ENCODE measurements at regions not wholly inside any gene's neighbourhood (a gene's known extent, or its start where the extent isn't known, plus 50 kb on each side); places are given as distances from the start of the nearest gene placed in this dataset.
"Not testable (repeated sequence)": the region's sequence is repeated elsewhere in the genome, so short reads cannot be mapped to it uniquely, and the experiment has no call there.

GRCh38 chr7:55743454-55743717, 119.2 kb downstream of the SEPTIN14 start:
- CTCF ChIA-PET (ENCODE audit: low intra/inter-chr PET ratio, low total read pairs); H3K4me1 ChIP-seq (ENCODE audit: insufficient read depth, low read length); H3K36me3 ChIP-seq (replicated peaks in 1 of 2; ENCODE audit: control insufficient read depth in 1 of 2, insufficient read depth in 2 of 2, low read length in 2 of 2); H3K27ac ChIP-seq (ENCODE audit: extremely low read length, insufficient read depth, low read length); H3K4me3 ChIP-seq (replicated peaks in 1 of 3; ENCODE audit: insufficient read depth in 1 of 3, low read depth in 2 of 3, low read length in 3 of 3); H3K4me2 ChIP-seq (ENCODE audit: low read depth, low read length); H4K20me1 ChIP-seq (ENCODE audit: insufficient read depth, low read length); DNase-seq (ENCODE audit: low spot score); ATAC-seq; FAIRE-seq; in situ Hi-C loops (cut with HindIII; ENCODE audit: extremely low pct_ligation_motif_present, low pct_unique_long_range_greater_than_20kb); H3K27me3 ChIP-seq (ENCODE audit: control insufficient read depth in 1 of 2, insufficient read depth in 2 of 2, low read length in 2 of 2); H2AFZ ChIP-seq (ENCODE audit: low read length); H3K9me3 ChIP-seq (ENCODE audit: low read length); H3K9ac ChIP-seq (ENCODE audit: insufficient read depth, low read depth, low read length); POLR2A ChIA-PET; BruUV-seq (replicated peaks); H3K79me2 ChIP-seq (ENCODE audit: insufficient read depth, low read length); TF ChIP-seq NR2F6 (CRISPR knock-in tag; IDR thresholded peaks at IDR 0.05): not testable (repeated sequence)
- intact Hi-C loops (cut with micrococcal nuclease; ENCODE audit: unreplicated experiment) = loop anchor here (10.0 kb wide), 1 partner anchor 331 kb away; no protein-coding TSS in a partner anchor
- WGBS (ENCODE audit: low lambda C conversion rate) = 78% methylated on average over 12 of the region's 12 CpGs
- TF ChIP-seq NR2C2 (CRISPR knock-in tag; IDR thresholded peaks at IDR 0.05; ENCODE audit: borderline replicate concordance) = peak; percentile 68
- peak; percentile 57; the same call in 1 of the 2 replicates for TF ChIP-seq NR2F6 (IDR thresholded peaks at IDR 0.05)

GRCh38 chr7:55742651-55743453, 119.7 kb downstream of the SEPTIN14 start:
- BruUV-seq (replicated peaks) = not testable (repeated sequence)

More at GRCh38 chr7:55742651-55743453, 119.7 kb downstream of the SEPTIN14 start:
- H3K4me1 ChIP-seq (ENCODE audit: insufficient read depth, low read length); H3K9me3 ChIP-seq (ENCODE audit: low read length); H2AFZ ChIP-seq (ENCODE audit: low read length); CTCF ChIA-PET (ENCODE audit: low intra/inter-chr PET ratio, low total read pairs); H4K20me1 ChIP-seq (ENCODE audit: insufficient read depth, low read length); H3K36me3 ChIP-seq (replicated peaks in 1 of 2; ENCODE audit: control insufficient read depth in 1 of 2, insufficient read depth in 2 of 2, low read length in 2 of 2); FAIRE-seq; H3K4me2 ChIP-seq (ENCODE audit: low read depth, low read length); ATAC-seq; DNase-seq (ENCODE audit: low spot score); H3K27ac ChIP-seq (ENCODE audit: extremely low read length, insufficient read depth, low read length); H3K27me3 ChIP-seq (ENCODE audit: control insufficient read depth in 1 of 2, insufficient read depth in 2 of 2, low read length in 2 of 2); POLR2A ChIA-PET; H3K79me2 ChIP-seq (ENCODE audit: insufficient read depth, low read length); in situ Hi-C loops (cut with HindIII; ENCODE audit: extremely low pct_ligation_motif_present, low pct_unique_long_range_greater_than_20kb); H3K9ac ChIP-seq (ENCODE audit: insufficient read depth, low read depth, low read length); H3K4me3 ChIP-seq (replicated peaks in 1 of 3; ENCODE audit: insufficient read depth in 1 of 3, low read depth in 2 of 3, low read length in 3 of 3): not testable (repeated sequence)
- intact Hi-C loops (cut with micrococcal nuclease; ENCODE audit: unreplicated experiment) = loop anchor here (10.0 kb wide), 1 partner anchor 332 kb away; no protein-coding TSS in a partner anchor
- 91% methylated on average over 31 of the region's 37 CpGs for WGBS (ENCODE audit: low lambda C conversion rate)
